Left renal cortex interstitium (tissue), 4 donors: ENCODE measurements at regions not wholly inside any gene's neighbourhood (a gene's known extent, or its start where the extent isn't known, plus 50 kb on each side); places are given as distances from the start of the nearest gene placed in this dataset.
"Not testable (repeated sequence)": the region's sequence is repeated elsewhere in the genome, so short reads cannot be mapped to it uniquely, and the experiment has no call there.

Source experiments
- DNase-seq, 4 donors: peaks; one replicate each; pipeline ENCODE4 v3.0.0-alpha.2; 2013; ENCODE audit warnings: low read depth in 4 of 4, low spot score in 2 of 4, missing footprints in 1 of 4

DNA sequence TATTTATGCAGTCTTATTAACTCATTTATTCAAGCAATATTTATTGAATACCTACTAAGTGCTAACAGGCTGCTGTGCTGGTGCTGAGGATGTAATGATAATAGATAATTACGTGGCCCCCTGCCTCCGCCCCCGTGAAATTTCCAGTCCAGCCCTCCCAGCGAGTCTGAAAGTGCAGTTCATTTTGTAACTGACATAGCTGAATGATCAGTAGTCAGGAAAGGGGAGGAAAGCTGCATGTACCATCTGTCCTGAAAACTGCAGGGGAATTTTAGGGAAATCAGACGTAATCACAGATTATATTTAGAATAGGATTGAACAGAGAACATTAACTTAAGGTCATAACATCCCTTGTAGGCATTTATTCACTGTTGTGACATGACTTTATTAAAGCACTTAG is 736.8 kb downstream of the MCTP2 start:
- DNase-seq: no peak

DNA sequence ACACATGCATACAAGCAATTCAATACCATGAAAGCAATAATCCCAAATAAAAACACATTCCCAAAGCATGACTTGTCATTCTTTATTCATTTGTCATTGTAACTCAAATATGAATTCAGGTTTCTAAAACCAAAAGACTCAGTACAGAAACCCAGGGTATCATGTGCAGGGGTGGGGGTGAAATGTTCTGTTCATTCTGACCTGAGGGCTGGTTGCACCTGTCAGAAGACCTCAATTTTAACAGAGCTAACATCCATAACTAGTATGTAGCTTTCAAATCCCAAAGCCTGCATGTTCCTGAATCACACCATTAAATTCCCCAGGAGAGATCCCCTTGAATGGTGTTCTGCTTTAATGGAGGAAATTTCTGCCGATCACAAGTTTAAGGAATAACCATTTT is 738.7 kb downstream of the MCTP2 start:
- DNase-seq: no peak

DNA sequence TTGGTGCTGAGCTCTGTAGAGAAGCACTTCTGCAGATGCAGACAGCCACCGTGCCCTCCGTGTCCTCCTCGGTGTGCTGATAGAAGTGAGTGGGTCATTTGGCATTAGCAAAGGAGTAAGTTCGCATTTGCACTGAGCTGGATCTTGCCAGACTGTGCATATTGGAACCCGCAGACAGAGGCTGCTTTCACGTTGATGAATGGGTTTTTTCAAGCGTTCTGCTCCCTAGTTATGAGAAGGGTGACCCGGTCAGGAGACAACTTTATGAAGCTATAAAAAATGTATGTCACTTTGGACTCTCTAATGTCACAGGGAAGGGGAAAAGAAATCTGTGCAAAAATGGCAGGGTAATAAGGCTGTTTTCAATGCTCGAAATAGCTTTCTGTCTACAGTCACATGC is 739.4 kb downstream of the MCTP2 start:
- peak in 3 of 4 donors; percentile 30 to 65 (median 43) for DNase-seq

- no peak for DNase-seq
These were observed 741.0 kb downstream of the MCTP2 start for GRCh38 chr15:94972314-94972713.

DNA sequence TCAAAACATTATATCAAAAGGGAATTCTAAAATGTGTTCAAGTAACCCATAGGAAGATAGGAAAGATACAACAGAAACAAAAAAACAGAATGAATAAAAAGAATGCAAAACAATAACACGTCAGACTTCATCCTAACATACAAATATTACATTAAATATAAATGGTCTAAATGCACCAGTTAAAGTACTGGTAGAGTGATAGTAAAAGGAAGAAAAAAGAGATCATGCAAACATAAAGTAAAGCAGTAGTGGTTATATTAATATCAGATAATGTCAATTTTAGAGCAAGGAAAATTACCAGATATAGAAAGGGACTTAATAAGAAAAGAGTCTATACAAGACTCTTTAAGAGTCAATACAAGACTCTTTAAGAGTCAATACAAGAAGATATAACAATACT is 755.7 kb downstream of the MCTP2 start:
- DNase-seq: no peak

DNA sequence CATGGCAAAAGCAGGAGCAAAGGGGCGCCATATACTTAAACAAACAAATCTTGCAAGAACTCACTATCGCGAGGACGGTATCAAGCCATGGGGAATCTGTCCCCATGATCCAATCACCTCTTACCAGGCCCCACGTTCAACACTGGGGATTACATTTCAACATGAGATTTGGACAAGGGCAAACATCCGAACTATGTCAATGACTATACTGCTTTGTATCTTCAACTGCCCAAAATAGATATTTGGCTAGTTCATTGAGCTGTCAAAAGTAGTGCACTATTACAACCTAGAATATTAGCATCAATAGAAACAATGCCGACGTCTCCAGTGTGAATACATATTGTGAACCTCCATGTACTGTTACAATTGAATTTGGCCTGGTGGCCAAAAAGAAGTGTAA is 760.4 kb downstream of the MCTP2 start:
- no peak for DNase-seq

DNA sequence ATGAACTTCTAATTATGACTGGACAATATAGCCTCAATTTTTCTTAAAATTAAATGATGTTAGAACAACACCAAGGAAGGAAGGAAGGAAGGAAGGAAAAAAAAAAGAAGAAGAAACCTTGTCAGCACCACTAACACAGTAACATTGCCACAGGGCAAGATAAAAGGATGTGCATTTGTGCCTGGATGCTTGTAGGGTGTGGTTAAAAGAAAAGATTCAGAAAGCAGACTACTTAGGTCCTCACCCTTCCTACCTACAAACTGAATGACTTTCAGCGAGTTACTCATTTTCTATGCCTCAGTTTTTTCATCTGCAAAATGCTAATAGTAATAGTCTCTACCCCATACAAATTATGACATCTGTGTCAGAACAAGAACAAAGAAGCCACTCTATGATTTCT is 778.3 kb downstream of the MCTP2 start:
- DNase-seq: no peak

DNA sequence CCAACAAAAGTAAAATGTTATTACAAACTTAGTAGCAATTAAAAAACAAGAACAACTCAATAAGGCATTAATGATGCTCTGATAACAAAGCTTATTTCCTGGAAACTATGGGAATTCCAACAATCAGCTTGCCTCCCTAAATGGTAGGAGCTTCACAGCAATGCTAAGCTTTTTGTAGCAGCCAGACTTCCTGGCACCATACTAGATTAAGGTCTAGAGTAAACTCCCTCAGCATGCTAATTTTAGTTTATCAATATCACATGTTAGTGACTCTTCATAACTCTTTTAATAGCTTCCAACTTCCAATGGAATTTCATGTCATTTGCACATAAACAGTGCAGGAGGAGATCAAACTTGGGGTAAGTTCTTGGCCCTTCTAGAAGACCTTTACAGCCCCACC is 782.0 kb downstream of the MCTP2 start:
- DNase-seq: no peak

GRCh38 chr15:95016511-95017229 is 785.3 kb downstream of the MCTP2 start:
- no peak for DNase-seq

DNA sequence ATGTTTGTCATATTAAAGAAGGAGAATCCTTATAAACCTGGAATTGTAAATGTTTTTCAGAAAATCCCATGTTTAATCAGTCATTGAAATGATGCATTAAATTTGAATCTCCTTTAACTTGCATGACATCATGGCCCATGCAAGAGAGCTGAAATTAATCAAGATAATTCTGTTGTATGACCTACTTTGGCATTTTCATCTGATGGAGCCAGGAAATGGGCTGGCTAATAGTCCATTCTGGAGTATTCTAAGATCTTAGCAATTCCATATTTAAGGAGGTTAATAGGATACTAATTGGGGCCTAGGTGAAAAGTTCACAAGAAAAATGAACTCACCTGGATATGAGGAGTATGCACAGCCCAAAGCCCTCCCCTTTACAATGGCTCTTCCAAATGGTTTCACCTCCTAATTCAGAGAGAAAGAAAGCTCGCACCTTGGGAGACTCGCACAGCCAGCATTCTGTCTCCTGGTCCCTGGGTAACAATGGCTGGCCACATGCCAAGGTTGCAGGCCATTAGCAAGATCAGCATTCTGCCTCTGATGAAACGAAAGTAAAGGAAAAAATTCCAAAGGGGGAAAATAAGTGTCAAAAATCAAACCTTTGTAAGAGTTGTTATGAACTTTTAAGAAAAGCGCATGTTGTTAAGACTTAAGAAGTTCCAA is 786.4 kb downstream of the MCTP2 start:
- DNase-seq: no peak

- DNase-seq: no peak
These were observed 787.7 kb downstream of the MCTP2 start for GRCh38 chr15:95018888-95019545.

GRCh38 chr15:95019907-95020306 is 788.5 kb downstream of the MCTP2 start:
- DNase-seq: no peak

DNA sequence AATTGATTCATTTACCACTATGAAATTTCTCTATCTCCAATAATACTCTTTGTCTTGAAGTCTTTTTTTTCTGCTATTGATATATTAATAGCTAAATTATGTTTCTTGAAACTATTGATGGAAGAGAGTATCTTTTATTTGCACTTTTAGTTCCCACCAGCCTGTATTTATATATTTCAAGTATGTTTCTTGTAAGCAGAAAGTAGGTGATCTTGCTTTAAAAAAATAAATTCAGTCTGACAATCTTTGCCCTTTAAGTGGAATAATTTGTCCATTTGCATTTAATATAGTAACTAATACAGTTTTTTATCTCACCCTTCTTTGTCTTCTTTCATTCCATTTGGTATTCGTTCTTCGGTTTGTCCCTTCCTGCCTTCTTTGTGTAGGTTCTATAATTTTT is 790.5 kb downstream of the MCTP2 start:
- DNase-seq: no peak

- peak in 1 of 4 donors; percentile 47 for DNase-seq
These were observed 793.0 kb downstream of the MCTP2 start for GRCh38 chr15:95024351-95024750.

DNA sequence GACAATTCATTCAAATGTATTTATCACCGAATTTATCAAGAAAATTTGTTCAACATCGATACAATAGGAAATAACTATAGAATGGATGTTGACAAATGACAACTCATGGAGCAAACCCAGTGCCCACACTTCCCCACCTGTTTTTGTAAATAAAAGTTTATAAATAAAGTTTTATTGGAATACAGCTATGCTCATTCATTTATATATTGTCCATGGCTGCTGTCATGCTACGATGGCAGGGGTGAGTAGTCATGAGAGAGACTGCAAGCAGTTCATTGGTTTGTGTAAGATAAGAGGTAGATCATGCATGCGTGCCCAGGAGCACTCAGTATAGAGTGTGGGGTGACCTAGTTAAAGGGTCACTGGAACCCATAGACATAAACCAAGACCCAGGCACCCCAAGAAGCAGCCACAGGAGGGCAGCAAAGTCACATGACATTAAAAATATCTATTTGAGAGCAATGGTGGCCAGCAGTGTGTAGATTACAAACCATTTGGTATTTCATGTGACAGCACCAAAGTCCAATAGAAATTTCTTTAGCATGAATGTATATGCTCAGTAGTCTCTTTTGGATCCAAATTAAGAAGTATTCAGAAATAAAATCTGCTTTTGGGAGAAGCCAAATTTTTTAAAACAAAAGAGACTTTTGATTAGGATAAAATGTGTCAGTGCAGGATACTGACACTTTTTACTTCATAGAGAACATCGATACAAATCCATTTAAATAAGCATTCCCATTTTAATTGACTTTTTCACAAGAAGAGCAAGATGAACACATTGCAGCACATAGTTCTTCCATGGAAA is 794.8 kb downstream of the MCTP2 start:
- DNase-seq: peak in 1 of 4 donors; percentile 46

- DNase-seq: no peak
These were observed 796.6 kb downstream of the MCTP2 start for GRCh38 chr15:95027981-95028380.

- no peak for DNase-seq
These were observed 800.8 kb downstream of the MCTP2 start for GRCh38 chr15:95032156-95032555.

GRCh38 chr15:95035106-95035505 is 803.7 kb downstream of the MCTP2 start:
- DNase-seq: no peak

DNA sequence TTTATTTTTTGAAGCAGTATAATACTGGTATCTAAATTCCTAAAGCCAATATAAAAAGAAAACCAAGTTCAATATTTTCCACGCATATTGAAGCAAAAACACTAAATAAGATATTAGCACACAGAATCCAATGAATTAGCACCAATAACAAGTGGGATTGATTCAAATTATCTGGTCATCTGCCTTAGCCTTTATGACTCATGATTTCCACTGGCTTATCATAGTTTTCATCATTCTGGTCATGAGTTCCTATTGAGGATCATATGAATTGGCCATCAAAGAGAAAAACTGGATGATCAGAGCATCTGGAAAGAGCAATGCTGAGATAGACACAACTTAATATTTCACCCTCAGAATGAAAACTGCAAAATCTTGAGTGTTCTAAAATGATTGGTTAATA is 809.9 kb downstream of the MCTP2 start:
- no peak for DNase-seq

GRCh38 chr15:95043236-95043932 is 812.0 kb downstream of the MCTP2 start:
- not testable (repeated sequence) for DNase-seq

DNA sequence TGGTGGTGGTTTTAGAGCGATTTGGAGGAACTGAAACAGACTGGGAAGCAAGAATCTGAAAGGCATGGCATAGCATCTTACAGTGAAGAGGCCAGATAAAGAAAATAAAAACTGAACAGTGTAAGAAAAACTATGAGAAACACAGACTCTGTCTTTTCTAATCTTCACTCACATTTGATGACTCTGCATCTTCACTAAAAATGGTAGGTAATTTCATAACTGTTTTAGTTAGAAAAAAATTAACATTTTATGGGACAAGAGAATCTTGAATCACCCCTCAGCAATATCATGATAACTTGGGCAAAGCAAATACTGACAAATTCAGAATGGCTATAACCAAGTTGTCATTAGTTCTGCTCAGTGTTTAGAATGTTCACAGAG is 812.6 kb downstream of the MCTP2 start:
- DNase-seq: no peak
